ENCODE measurements at regions not wholly inside any gene's neighbourhood (a gene's known extent, or its start where the extent isn't known, plus 50 kb on each side); places are given as distances from the start of the nearest gene placed in this dataset.

GRCh38 chr13:46486270-46486669 is 66.7 kb upstream of the LRCH1 start:
- TF ChIP-seq POLR2A (IDR thresholded peaks at IDR 0.05) (no peak), POLR2AphosphoS5 (IDR thresholded peaks at IDR 0.05) (no peak)
- TF ChIP-seq, protein P1, sequence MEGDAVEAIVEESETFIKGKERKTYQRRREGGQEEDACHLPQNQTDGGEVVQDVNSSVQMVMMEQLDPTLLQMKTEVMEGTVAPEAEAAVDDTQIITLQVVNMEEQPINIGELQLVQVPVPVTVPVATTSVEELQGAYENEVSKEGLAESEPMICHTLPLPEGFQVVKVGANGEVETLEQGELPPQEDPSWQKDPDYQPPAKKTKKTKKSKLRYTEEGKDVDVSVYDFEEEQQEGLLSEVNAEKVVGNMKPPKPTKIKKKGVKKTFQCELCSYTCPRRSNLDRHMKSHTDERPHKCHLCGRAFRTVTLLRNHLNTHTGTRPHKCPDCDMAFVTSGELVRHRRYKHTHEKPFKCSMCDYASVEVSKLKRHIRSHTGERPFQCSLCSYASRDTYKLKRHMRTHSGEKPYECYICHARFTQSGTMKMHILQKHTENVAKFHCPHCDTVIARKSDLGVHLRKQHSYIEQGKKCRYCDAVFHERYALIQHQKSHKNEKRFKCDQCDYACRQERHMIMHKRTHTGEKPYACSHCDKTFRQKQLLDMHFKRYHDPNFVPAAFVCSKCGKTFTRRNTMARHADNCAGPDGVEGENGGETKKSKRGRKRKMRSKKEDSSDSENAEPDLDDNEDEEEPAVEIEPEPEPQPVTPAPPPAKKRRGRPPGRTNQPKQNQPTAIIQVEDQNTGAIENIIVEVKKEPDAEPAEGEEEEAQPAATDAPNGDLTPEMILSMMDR (IDR thresholded peaks at IDR 0.05), result no peak

Data from suprapubic skin (tissue), 4 donors.